ENCODE measurements at regions not wholly inside any gene's neighbourhood (a gene's known extent, or its start where the extent isn't known, plus 50 kb on each side); places are given as distances from the start of the nearest gene placed in this dataset.

DNA sequence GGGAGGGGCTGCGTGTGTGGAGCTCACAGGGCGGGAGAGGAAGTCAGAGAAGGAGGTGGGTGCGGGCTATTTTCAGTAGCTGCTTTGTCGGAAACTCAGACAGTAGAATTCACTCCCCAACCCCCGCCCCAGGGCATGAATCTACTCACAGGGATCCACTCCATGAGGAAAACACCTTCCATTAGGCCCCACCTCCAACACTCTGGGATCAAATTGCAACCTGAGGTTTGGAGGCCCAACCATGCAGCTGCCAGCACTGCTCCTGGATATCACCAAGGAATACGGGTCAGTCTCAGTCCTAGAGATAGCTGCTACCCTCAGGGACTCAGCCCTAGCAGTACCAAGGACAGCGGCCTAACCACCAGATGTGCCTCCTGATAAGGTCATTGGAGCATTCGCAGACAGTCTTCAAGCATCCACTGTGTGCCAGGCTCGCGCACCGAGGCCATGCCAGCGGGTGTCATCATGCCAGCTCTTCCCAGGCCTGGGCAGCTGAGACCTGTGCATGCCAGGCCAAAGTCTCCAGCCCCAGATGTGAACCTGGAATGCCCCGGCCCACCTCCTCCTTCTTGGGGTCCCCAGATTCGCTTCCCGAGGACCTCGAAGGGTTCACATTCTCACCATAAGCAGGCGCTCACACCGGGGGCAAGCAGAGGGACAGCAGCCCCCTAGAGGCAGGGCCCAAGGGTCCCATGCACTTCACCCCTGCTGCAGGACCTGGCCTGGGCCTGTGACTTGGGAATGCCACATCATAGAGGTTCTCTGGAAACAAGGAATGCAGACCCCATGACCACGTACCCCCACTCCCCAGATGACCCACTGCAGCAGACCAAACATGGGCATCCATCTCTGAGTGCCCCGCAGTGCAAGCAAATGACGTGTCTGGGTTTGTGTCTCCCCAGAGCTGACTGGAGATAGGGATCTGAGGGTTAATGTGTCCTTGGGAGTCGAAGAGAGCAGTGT, 102.3 kb downstream of the ADRA2C start:
- Histone ChIP-seq H3K4me3 (ENCODE audit: low read length) (no peak overlapping the region), H3K9me2 (replicated peaks; ENCODE audit: insufficient read depth, low read length) (no peaks in the 10 kb centered on the region), H4K20me1 (ENCODE audit: insufficient read depth, low read length) (no peaks in the 10 kb centered on the region), H3K27me3 (replicated peaks; ENCODE audit: insufficient read depth, low read length) (peaks cover 97% of the 10 kb centered on the region), H2AFZ (ENCODE audit: low read length) (no peak overlapping the region), H3K79me2 (ENCODE audit: low read length) (no peaks in the 10 kb centered on the region), H3F3A (ENCODE audit: insufficient read depth, low read length) (no peaks in the 10 kb centered on the region), H3K4me2 (ENCODE audit: low read depth, low read length) (no peak overlapping the region), H3K4me1 (ENCODE audit: low read length) (no peaks in the 10 kb centered on the region), H3K27ac (ENCODE audit: low read length) (no peak overlapping the region), H3K9ac (ENCODE audit: low read length) (no peak overlapping the region), H3K9me3 (replicated peaks; ENCODE audit: insufficient read depth, low read length) (no peaks in the 10 kb centered on the region), H3K36me3 (replicated peaks; ENCODE audit: insufficient read depth, low read length) (no peaks in the 10 kb centered on the region)
- peak; percentile 18 for DNase-seq
- TF ChIP-seq, protein P1, sequence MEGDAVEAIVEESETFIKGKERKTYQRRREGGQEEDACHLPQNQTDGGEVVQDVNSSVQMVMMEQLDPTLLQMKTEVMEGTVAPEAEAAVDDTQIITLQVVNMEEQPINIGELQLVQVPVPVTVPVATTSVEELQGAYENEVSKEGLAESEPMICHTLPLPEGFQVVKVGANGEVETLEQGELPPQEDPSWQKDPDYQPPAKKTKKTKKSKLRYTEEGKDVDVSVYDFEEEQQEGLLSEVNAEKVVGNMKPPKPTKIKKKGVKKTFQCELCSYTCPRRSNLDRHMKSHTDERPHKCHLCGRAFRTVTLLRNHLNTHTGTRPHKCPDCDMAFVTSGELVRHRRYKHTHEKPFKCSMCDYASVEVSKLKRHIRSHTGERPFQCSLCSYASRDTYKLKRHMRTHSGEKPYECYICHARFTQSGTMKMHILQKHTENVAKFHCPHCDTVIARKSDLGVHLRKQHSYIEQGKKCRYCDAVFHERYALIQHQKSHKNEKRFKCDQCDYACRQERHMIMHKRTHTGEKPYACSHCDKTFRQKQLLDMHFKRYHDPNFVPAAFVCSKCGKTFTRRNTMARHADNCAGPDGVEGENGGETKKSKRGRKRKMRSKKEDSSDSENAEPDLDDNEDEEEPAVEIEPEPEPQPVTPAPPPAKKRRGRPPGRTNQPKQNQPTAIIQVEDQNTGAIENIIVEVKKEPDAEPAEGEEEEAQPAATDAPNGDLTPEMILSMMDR (IDR thresholded peaks at IDR 0.05; ENCODE audit: low read length) = no peak
- TF ChIP-seq EZH2 (optimal IDR thresholded peaks at IDR 0.05; ENCODE audit: low read depth, low read length) (no peak), EZH2phosphoT487 (IDR thresholded peaks at IDR 0.05; ENCODE audit: low read length) (no peak)

DNA sequence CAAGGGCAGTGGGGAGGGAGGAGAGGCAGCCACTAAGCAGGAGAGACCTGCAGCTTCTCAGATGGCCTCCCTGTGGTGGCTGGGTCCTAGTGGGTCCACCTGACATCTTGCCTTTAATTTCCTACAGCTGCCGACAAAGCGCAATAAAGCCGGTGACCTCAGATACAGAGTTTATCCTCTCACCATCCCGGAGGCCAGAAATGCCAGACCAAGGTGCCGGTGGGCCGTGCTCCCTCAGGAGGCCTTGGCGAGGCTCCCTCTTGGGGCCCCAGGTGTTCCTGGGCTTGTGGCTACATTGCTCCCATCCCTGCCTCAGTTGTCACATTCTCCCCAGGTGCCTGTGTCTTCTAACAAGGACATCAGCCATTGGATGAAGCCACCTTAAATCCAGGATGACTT, 103.0 kb downstream of the ADRA2C start:
- Histone ChIP-seq H3K79me2 (ENCODE audit: low read length) (no peaks in the 10 kb centered on the region), H3K4me3 (ENCODE audit: low read length) (no peak overlapping the region), H2AFZ (ENCODE audit: low read length) (no peak overlapping the region), H3K36me3 (replicated peaks; ENCODE audit: insufficient read depth, low read length) (no peaks in the 10 kb centered on the region), H3K27ac (ENCODE audit: low read length) (no peak overlapping the region), H3K4me1 (ENCODE audit: low read length) (no peaks in the 10 kb centered on the region), H3K9me2 (replicated peaks; ENCODE audit: insufficient read depth, low read length) (no peaks in the 10 kb centered on the region), H4K20me1 (ENCODE audit: insufficient read depth, low read length) (no peaks in the 10 kb centered on the region), H3K9me3 (replicated peaks; ENCODE audit: insufficient read depth, low read length) (no peaks in the 10 kb centered on the region), H3F3A (ENCODE audit: insufficient read depth, low read length) (no peaks in the 10 kb centered on the region), H3K9ac (ENCODE audit: low read length) (no peak overlapping the region), H3K27me3 (replicated peaks; ENCODE audit: insufficient read depth, low read length) (peaks cover 95% of the 10 kb centered on the region), H3K4me2 (ENCODE audit: low read depth, low read length) (no peak overlapping the region)
- TF ChIP-seq EZH2phosphoT487 (IDR thresholded peaks at IDR 0.05; ENCODE audit: low read length) (no peak), EZH2 (optimal IDR thresholded peaks at IDR 0.05; ENCODE audit: low read depth, low read length) (no peak)
- TF ChIP-seq, protein P1 (IDR thresholded peaks at IDR 0.05; ENCODE audit: low read length) = no peak
- DNase-seq = no peak

DNA sequence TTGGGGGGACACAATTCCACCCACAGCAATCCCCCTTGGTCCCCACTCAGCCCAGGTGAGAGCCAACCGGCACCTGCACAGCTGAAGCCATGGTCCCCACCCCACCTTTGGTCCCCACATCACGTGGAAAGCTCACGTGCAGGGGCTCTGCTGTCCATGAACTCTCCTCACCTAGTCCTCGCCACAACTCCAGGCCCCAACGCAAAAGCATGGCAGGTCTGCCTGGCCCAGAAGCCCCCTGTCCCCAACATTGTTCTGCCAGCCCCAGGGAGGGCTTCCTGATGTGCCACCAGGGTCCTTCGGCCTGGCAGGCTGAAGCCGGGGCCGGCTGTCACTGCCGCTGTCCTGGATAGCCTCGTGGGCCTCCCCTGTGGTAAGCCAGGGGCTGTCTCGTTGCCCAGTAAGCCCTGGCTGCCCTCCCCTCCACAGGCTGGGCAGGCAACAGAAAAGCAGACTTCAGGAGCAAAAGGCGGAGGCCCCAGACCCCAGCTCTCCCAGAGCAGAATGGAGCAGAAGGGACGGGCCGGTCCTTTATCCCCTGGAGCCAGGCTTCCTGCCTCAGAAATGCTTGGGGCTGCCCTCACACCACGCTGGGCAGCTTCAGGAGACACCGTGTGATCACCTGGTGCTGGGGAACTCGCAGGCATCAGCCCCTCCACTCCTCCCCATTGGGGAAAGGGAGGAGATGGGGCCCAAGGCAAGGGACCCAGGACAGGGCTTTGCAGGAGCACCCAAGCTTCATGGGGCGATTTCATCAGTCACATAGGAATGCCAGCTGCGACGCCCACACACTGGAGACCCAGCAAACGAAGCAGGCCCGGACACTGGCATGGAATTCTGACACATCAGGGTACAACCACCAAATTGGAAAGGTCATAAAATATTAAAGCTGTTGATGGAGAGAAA, 103.7 kb downstream of the ADRA2C start:
- no peaks in the 10 kb centered on the region for H4K20me1 ChIP-seq (ENCODE audit: insufficient read depth, low read length)
- no peak overlapping the region for H3K4me2 ChIP-seq (ENCODE audit: low read depth, low read length)
- no peak overlapping the region for H3K27ac ChIP-seq (ENCODE audit: low read length)
- H3K9me3 ChIP-seq (replicated peaks; ENCODE audit: insufficient read depth, low read length) = no peaks in the 10 kb centered on the region
- H3K4me3 ChIP-seq (ENCODE audit: low read length) = no peak overlapping the region
- TF ChIP-seq, protein P1 (IDR thresholded peaks at IDR 0.05; ENCODE audit: low read length) = no peak
- TF ChIP-seq EZH2phosphoT487 (IDR thresholded peaks at IDR 0.05; ENCODE audit: low read length) (no peak), EZH2 (optimal IDR thresholded peaks at IDR 0.05; ENCODE audit: low read depth, low read length) (no peak)
- H3K4me1 ChIP-seq (ENCODE audit: low read length) = 0 out of 2 replicates have a peak, but pooled peaks cover 3% of the 10 kb centered on the region
- no peaks in the 10 kb centered on the region for H3K79me2 ChIP-seq (ENCODE audit: low read length)
- H3K36me3 ChIP-seq (replicated peaks; ENCODE audit: insufficient read depth, low read length) = no peaks in the 10 kb centered on the region
- DNase-seq = no peak
- H2AFZ ChIP-seq (ENCODE audit: low read length) = no peak overlapping the region
- H3K27me3 ChIP-seq (replicated peaks; ENCODE audit: insufficient read depth, low read length) = peaks cover 95% of the 10 kb centered on the region
- no peaks in the 10 kb centered on the region for H3F3A ChIP-seq (ENCODE audit: insufficient read depth, low read length)
- H3K9me2 ChIP-seq (replicated peaks; ENCODE audit: insufficient read depth, low read length) = no peaks in the 10 kb centered on the region
- H3K9ac ChIP-seq (ENCODE audit: low read length) = no peak overlapping the region
